Neural cell (in vitro differentiated cells): ENCODE measurements at regions not wholly inside any gene's neighbourhood (a gene's known extent, or its start where the extent isn't known, plus 50 kb on each side); places are given as distances from the start of the nearest gene placed in this dataset.

Experiments used
- H2AFZ ChIP-seq: fragments of 200-600, 300-800 bp; sonication (generic), shearing (Covaris generic); 2 replicates; pipeline ENCODE4 v1.6.0; 2014; ENCODE audit warnings: low read depth, mild to moderate bottlenecking, antibody characterized with exemption, low read length, moderate library complexity
- H3F3A ChIP-seq: fragments of 200-600 bp; shearing (Covaris generic); 2 replicates; pipeline ENCODE4 v1.6.1; 2016; ENCODE audit warnings: mild to moderate bottlenecking, moderate library complexity, mixed read lengths, antibody characterized with exemption, low read length; ENCODE audit not compliant: insufficient read depth, poor library complexity, severe bottlenecking
- H3K27ac ChIP-seq: fragments of 200-600, 300-800 bp; sonication (generic), shearing (Covaris generic); 2 replicates; pipeline ENCODE4 v1.5.1; 2014; ENCODE audit warnings: mild to moderate bottlenecking, low read length, moderate library complexity
- H3K27me3 ChIP-seq: fragments of 300-800, 200-600 bp; sonication (generic), shearing (Covaris generic); 2 replicates; pipeline ENCODE4 v1.6.0; 2014; ENCODE audit warnings: mild to moderate bottlenecking, low read depth, low read length, moderate library complexity; ENCODE audit not compliant: insufficient read depth
- H3K36me3 ChIP-seq: fragments of 300-800, 200-600 bp; sonication (generic), shearing (Covaris generic); 2 replicates; pipeline ENCODE4 v1.5.1; 2014; ENCODE audit warnings: mild to moderate bottlenecking, antibody characterized with exemption, low read length, moderate library complexity; ENCODE audit not compliant: insufficient read depth
- H3K4me2 ChIP-seq: fragments of 300-800, 200-600 bp; sonication (generic), shearing (Covaris generic); 2 replicates; pipeline ENCODE4 v1.6.0; 2014; ENCODE audit warnings: mild to moderate bottlenecking, low read length
- H3K4me3 ChIP-seq: fragments of 300-800, 200-600 bp; sonication (generic), shearing (Covaris generic); 2 replicates; pipeline ENCODE4 v1.5.1; 2014; ENCODE audit warnings: mild to moderate bottlenecking, low read length, moderate library complexity
- H3K79me2 ChIP-seq: fragments of 200-600 bp; shearing (Covaris generic); replicated peaks from 2 replicates; pipeline ENCODE4 v1.6.0; 2014; ENCODE audit warnings: mild to moderate bottlenecking, low read length, moderate library complexity; ENCODE audit not compliant: insufficient read depth
- H3K9ac ChIP-seq: fragments of 300-800, 200-600 bp; sonication (generic), shearing (Covaris generic); 2 replicates; pipeline ENCODE4 v1.6.1; 2016; ENCODE audit warnings: mild to moderate bottlenecking, low read length, mixed read lengths
- H3K9me2 ChIP-seq: fragments of 200-600 bp; shearing (Covaris generic); 2 replicates; pipeline ENCODE4 v1.6.1; 2016; ENCODE audit warnings: mild to moderate bottlenecking, low read length, mixed read lengths; ENCODE audit not compliant: insufficient read depth
- H3K9me3 ChIP-seq: fragments of 200-600, 300-800 bp; sonication (generic), shearing (Covaris generic); 2 replicates; pipeline ENCODE4 v1.6.1; 2016; ENCODE audit warnings: mild to moderate bottlenecking, mixed run types, low read length, moderate library complexity, mixed read lengths
- H4K20me1 ChIP-seq: fragments of 200-600 bp; shearing (Covaris generic); 2 replicates; pipeline ENCODE4 v1.6.1; 2016; ENCODE audit warnings: mild to moderate bottlenecking, mixed run types; ENCODE audit not compliant: insufficient read depth
- EP300 ChIP-seq: fragments of 450-650 bp; conservative IDR thresholded peaks from 2 replicates; pipeline ENCODE4 v1.6.1; 2014; ENCODE audit warnings: antibody characterized with exemption, mild to moderate bottlenecking, moderate library complexity; ENCODE audit not compliant: poor library complexity, severe bottlenecking
- EZH2 ChIP-seq: fragments of 200-600, 300-800 bp; shearing (Covaris generic), sonication (generic); IDR thresholded peaks from 2 replicates; pipeline ENCODE4 v1.6.1; 2014; ENCODE audit warnings: antibody characterized with exemption, low read length, borderline replicate concordance, mild to moderate bottlenecking; ENCODE audit not compliant: insufficient read depth, poor library complexity, severe bottlenecking
- MXI1 ChIP-seq: fragments of 450-650 bp; conservative IDR thresholded peaks from 2 replicates; pipeline ENCODE4 v1.6.1; 2014; ENCODE audit warnings: antibody characterized with exemption, mild to moderate bottlenecking; ENCODE audit not compliant: poor library complexity, severe bottlenecking
- POLR2AphosphoS5 ChIP-seq: IDR thresholded peaks from 2 replicates; pipeline ENCODE4 v1.6.1; 2012
- RAD21 ChIP-seq: fragments of 450-650 bp; conservative IDR thresholded peaks from 2 replicates; pipeline ENCODE4 v1.6.1; 2014; ENCODE audit warnings: antibody characterized with exemption, mild to moderate bottlenecking, moderate library complexity
- SMC3 ChIP-seq: fragments of 450-650 bp; conservative IDR thresholded peaks from 2 replicates; pipeline ENCODE4 v1.6.1; 2014; ENCODE audit warnings: antibody characterized with exemption, mild to moderate bottlenecking, moderate library complexity; ENCODE audit not compliant: poor library complexity
- TAF1 ChIP-seq: IDR thresholded peaks from 2 replicates; pipeline ENCODE4 v1.6.1; 2012; ENCODE audit warnings: low read depth
- TF ChIP-seq, protein P1 (sequence below): IDR thresholded peaks from 2 replicates; pipeline ENCODE4 v1.6.1; 2012; ENCODE audit warnings: borderline replicate concordance
- TF ChIP-seq, protein P2 (sequence below): fragments of 450-650 bp; IDR thresholded peaks from 2 replicates; pipeline ENCODE4 v1.5.1; 2014; ENCODE audit warnings: antibody characterized with exemption, mild to moderate bottlenecking, moderate library complexity; ENCODE audit not compliant: poor library complexity, severe bottlenecking

GRCh38 chrX:121122332-121122731 lies 74.9 kb downstream of the GLUD2 start:
- no peak overlapping the region for H3K27ac ChIP-seq
- no peak overlapping the region for H3K4me2 ChIP-seq
- H3K9ac ChIP-seq, result no peak overlapping the region
- no peaks in the 10 kb centered on the region for H4K20me1 ChIP-seq
- no peaks in the 10 kb centered on the region for H3K79me2 ChIP-seq
- no peaks in the 10 kb centered on the region for H3K9me3 ChIP-seq
- H3K27me3 ChIP-seq, result no peaks in the 10 kb centered on the region
- no peaks in the 10 kb centered on the region for H3K9me2 ChIP-seq
- no peaks in the 10 kb centered on the region for H3F3A ChIP-seq
- no peak overlapping the region for H3K4me3 ChIP-seq
- H3K36me3 ChIP-seq, result no peaks in the 10 kb centered on the region
- H2AFZ ChIP-seq, result no peak overlapping the region
- no peak for TF ChIP-seq RAD21
- TF ChIP-seq SMC3, result no peak
- no peak for TF ChIP-seq EP300
- TF ChIP-seq EZH2, result no peak
- TF ChIP-seq MXI1, result no peak
- no peak for TF ChIP-seq POLR2AphosphoS5
- no peak for TF ChIP-seq TAF1
- TF ChIP-seq, protein P1, sequence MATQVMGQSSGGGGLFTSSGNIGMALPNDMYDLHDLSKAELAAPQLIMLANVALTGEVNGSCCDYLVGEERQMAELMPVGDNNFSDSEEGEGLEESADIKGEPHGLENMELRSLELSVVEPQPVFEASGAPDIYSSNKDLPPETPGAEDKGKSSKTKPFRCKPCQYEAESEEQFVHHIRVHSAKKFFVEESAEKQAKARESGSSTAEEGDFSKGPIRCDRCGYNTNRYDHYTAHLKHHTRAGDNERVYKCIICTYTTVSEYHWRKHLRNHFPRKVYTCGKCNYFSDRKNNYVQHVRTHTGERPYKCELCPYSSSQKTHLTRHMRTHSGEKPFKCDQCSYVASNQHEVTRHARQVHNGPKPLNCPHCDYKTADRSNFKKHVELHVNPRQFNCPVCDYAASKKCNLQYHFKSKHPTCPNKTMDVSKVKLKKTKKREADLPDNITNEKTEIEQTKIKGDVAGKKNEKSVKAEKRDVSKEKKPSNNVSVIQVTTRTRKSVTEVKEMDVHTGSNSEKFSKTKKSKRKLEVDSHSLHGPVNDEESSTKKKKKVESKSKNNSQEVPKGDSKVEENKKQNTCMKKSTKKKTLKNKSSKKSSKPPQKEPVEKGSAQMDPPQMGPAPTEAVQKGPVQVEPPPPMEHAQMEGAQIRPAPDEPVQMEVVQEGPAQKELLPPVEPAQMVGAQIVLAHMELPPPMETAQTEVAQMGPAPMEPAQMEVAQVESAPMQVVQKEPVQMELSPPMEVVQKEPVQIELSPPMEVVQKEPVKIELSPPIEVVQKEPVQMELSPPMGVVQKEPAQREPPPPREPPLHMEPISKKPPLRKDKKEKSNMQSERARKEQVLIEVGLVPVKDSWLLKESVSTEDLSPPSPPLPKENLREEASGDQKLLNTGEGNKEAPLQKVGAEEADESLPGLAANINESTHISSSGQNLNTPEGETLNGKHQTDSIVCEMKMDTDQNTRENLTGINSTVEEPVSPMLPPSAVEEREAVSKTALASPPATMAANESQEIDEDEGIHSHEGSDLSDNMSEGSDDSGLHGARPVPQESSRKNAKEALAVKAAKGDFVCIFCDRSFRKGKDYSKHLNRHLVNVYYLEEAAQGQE, result no peak

- Histone ChIP-seq H3K9ac (no peak overlapping the region), H3K27me3 (no peaks in the 10 kb centered on the region), H3K79me2 (no peaks in the 10 kb centered on the region), H2AFZ (no peak overlapping the region), H3K27ac (no peak overlapping the region), H3K9me2 (no peaks in the 10 kb centered on the region), H3K9me3 (no peaks in the 10 kb centered on the region), H3K4me2 (no peak overlapping the region), H3K4me3 (no peak overlapping the region), H4K20me1 (no peaks in the 10 kb centered on the region), H3K36me3 (no peaks in the 10 kb centered on the region), H3F3A (no peaks in the 10 kb centered on the region)
- no peak for TF ChIP-seq MXI1
- no peak for TF ChIP-seq SMC3
Measured at GRCh38 chrX:121128925-121129877, 81.8 kb downstream of the GLUD2 start.

- Histone ChIP-seq H3F3A (no peaks in the 10 kb centered on the region), H2AFZ (no peak overlapping the region), H3K79me2 (no peaks in the 10 kb centered on the region), H3K4me2 (no peak overlapping the region), H3K9me2 (no peaks in the 10 kb centered on the region), H3K9me3 (no peaks in the 10 kb centered on the region), H3K4me3 (no peak overlapping the region), H3K27ac (no peak overlapping the region), H3K36me3 (no peaks in the 10 kb centered on the region), H3K27me3 (no peaks in the 10 kb centered on the region), H4K20me1 (no peaks in the 10 kb centered on the region), H3K9ac (no peak overlapping the region)
- no peak for TF ChIP-seq MXI1
- TF ChIP-seq, protein P2, sequence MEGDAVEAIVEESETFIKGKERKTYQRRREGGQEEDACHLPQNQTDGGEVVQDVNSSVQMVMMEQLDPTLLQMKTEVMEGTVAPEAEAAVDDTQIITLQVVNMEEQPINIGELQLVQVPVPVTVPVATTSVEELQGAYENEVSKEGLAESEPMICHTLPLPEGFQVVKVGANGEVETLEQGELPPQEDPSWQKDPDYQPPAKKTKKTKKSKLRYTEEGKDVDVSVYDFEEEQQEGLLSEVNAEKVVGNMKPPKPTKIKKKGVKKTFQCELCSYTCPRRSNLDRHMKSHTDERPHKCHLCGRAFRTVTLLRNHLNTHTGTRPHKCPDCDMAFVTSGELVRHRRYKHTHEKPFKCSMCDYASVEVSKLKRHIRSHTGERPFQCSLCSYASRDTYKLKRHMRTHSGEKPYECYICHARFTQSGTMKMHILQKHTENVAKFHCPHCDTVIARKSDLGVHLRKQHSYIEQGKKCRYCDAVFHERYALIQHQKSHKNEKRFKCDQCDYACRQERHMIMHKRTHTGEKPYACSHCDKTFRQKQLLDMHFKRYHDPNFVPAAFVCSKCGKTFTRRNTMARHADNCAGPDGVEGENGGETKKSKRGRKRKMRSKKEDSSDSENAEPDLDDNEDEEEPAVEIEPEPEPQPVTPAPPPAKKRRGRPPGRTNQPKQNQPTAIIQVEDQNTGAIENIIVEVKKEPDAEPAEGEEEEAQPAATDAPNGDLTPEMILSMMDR, result no peak
- TF ChIP-seq EP300, result no peak
- TF ChIP-seq, protein P1, result no peak
- no peak for TF ChIP-seq POLR2AphosphoS5
- no peak for TF ChIP-seq TAF1
- TF ChIP-seq RAD21, result no peak
- no peak for TF ChIP-seq SMC3
- TF ChIP-seq EZH2, result no peak
Measured at GRCh38 chrX:121132675-121133074, 85.3 kb downstream of the GLUD2 start.
